Neural crest cell (in vitro differentiated cells): ENCODE measurements at regions not wholly inside any gene's neighbourhood (a gene's known extent, or its start where the extent isn't known, plus 50 kb on each side); places are given as distances from the start of the nearest gene placed in this dataset.

Experiments used
- DNase-seq: peaks from one replicate; pipeline ENCODE4 v3.0.0; 2021; ENCODE audit warnings: low read depth, mixed read lengths, low spot score
- H3K27ac Mint-ChIP-seq: one replicate; pipeline ENCODE4 v1.8.0; 2021; ENCODE audit warnings: mild to moderate bottlenecking, mixed read lengths; ENCODE audit not compliant: unreplicated experiment
- H3K27me3 Mint-ChIP-seq: 2 replicates; pipeline ENCODE4 v1.8.0; 2021; ENCODE audit warnings: low read depth, mild to moderate bottlenecking, mixed read lengths
- H3K36me3 Mint-ChIP-seq: 2 replicates; pipeline ENCODE4 v1.8.0; 2021; ENCODE audit warnings: low read depth, mild to moderate bottlenecking, mixed read lengths
- H3K4me1 Mint-ChIP-seq: 2 replicates; pipeline ENCODE4 v1.8.0; 2021; ENCODE audit warnings: mixed read lengths
- H3K4me3 Mint-ChIP-seq: one replicate; pipeline ENCODE4 v1.8.0; 2021; ENCODE audit warnings: mild to moderate bottlenecking, mixed read lengths
- H3K9me3 Mint-ChIP-seq: 2 replicates; pipeline ENCODE4 v1.8.0; 2021; ENCODE audit warnings: mixed read lengths
- TF ChIP-seq, protein P1 (sequence below): fragments of 200-600 bp; sonication (generic); conservative IDR thresholded peaks from 2 replicates; pipeline ENCODE4 v1.5.0; 2021; ENCODE audit warnings: antibody characterized with exemption, mild to moderate bottlenecking

DNA sequence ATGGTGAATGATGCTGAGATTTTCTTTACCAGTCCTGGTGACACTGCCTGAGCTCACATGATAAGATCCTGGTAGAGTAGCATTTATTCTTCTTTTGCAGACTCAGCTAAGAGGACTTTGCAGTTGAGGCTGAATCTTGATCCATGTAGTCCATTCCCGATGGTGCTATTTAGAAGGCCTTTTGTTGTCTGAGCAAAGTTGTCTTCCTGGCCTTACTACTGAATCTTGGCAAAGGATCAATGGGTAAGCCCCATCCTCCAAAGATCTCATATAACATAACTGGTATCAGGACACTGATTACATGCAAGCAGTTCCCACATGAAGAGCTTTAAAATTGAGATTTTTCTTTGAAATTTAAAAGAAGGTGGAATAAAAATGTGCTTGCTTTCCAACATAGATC, 291.6 kb downstream of the SOX4 start:
- no peak overlapping the region for H3K27ac Mint-ChIP-seq
- peaks cover 16% of the 10 kb centered on the region for H3K36me3 Mint-ChIP-seq
- peaks cover 6% of the 10 kb centered on the region for H3K9me3 Mint-ChIP-seq
- no peak for DNase-seq
- H3K4me1 Mint-ChIP-seq: peaks cover 6% of the 10 kb centered on the region
- H3K4me3 Mint-ChIP-seq: no peak overlapping the region
- H3K27me3 Mint-ChIP-seq: no peaks in the 10 kb centered on the region
- TF ChIP-seq, protein P1, sequence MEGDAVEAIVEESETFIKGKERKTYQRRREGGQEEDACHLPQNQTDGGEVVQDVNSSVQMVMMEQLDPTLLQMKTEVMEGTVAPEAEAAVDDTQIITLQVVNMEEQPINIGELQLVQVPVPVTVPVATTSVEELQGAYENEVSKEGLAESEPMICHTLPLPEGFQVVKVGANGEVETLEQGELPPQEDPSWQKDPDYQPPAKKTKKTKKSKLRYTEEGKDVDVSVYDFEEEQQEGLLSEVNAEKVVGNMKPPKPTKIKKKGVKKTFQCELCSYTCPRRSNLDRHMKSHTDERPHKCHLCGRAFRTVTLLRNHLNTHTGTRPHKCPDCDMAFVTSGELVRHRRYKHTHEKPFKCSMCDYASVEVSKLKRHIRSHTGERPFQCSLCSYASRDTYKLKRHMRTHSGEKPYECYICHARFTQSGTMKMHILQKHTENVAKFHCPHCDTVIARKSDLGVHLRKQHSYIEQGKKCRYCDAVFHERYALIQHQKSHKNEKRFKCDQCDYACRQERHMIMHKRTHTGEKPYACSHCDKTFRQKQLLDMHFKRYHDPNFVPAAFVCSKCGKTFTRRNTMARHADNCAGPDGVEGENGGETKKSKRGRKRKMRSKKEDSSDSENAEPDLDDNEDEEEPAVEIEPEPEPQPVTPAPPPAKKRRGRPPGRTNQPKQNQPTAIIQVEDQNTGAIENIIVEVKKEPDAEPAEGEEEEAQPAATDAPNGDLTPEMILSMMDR: no peak

DNA sequence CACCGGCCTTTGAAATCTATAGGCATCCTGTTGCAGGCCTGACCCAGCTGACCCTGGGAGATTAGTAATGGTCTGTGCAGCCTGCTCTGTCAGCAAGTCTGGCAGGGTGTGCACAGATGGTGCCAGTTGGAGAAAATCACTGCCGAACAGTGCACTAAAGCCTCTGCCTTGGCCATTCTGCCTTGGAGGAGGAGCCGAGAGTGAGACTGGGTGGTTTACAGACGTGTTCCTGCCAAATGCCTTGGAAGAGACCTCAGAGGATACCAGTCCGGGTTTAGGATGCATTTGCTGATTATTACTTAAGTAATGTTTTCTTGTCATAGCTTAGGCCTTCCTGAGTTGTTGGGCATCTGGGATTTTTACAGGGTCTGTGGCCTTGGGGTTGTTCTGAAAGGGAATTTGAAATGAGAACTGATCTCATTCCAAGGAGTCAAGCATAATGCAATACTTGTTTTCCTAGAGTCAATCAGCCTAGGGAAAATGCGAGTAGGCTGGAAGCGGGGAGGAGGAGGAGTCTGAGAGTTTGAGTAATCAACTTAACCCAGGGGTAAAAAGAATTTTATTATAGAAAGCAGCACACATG, 292.1 kb downstream of the SOX4 start:
- Mint-ChIP-seq H3K4me1 (peaks cover 6% of the 10 kb centered on the region), H3K36me3 (peaks cover 13% of the 10 kb centered on the region), H3K27ac (no peak overlapping the region), H3K27me3 (no peaks in the 10 kb centered on the region), H3K4me3 (no peak overlapping the region), H3K9me3 (peaks cover 2% of the 10 kb centered on the region)
- peak; percentile 14 for DNase-seq
- TF ChIP-seq, protein P1: no peak

DNA sequence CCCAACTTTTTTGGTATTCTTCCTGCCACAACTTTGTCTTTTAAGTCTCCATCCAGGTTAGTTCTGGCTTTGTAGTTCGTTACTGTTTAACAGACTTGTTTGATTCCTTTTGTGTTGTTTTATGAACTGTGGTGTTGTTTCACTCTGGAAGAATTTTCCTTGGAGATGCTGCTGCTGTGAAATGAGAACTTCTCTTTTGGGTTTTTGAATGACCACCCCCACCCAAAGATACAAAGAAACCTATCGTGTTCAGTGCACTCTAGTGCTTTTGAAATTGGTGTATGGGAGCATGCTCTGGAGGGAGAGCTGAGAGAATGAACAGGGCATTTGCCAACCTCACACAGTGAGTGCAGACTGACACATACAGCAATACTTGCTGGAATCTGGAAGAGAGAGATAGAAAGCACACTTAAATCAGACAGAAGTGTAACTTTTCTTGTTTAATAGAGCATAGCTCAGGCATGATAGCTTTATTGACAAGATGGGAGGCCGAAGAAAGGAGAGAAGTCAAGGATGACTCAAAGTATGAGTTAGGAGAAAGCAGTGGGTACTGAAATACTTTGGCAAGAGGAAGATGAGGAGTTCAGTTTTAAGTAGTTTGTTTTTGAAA, 293.1 kb downstream of the SOX4 start:
- no peak for DNase-seq
- H3K4me1 Mint-ChIP-seq: peaks cover 6% of the 10 kb centered on the region
- H3K9me3 Mint-ChIP-seq: no peaks in the 10 kb centered on the region
- H3K27me3 Mint-ChIP-seq: no peaks in the 10 kb centered on the region
- H3K27ac Mint-ChIP-seq: no peak overlapping the region
- TF ChIP-seq, protein P1: no peak
- H3K36me3 Mint-ChIP-seq: peaks cover 10% of the 10 kb centered on the region
- H3K4me3 Mint-ChIP-seq: no peak overlapping the region

DNA sequence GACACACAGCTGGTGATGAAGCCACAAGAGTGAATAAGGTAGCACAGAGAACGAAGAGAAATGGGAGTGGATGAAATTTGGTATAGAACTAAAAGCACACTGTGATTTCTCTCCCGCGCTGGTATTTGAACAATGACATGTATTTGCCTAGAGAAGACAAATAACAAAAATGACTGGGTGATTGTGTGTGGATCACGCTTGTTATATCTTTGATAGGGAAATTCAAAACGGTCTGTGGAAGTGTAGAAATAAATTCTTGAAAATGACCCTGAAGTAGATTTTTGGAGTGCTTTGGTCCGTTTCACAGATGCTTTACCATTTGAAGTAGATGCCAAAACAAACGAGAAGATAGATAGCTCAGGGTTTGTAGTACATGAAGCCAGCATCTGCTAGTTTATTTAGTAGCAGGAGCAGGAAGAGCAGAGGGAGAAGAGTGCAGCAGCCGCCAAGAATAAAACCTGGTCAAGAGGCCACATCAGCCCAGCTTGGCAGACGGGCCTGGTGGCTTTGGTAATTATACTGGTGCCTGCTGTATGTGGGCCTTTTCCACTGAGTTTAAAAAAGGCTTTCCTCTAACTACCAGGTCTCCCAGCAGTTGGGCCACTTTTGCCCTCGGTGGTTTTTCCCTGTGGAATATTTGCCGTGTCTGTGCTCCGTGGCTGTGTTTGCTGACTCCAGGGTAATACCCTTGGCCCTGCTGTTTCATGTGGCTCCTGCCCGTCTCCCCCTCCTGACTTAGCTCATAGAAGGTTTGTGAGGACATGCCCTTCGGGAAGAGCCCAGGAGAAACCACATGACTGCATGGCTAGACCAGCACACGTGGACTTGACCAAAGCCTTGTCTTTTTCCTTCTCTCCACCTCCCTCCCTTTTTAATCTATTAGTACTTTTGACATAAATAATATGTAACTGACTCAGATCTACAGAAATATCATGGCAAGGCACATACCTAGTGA, 294.0 kb downstream of the SOX4 start:
- Mint-ChIP-seq H3K4me1 (peaks cover 6% of the 10 kb centered on the region), H3K27ac (no peak overlapping the region), H3K9me3 (no peaks in the 10 kb centered on the region), H3K27me3 (no peaks in the 10 kb centered on the region), H3K4me3 (no peak overlapping the region), H3K36me3 (peaks cover 10% of the 10 kb centered on the region)
- no peak for DNase-seq
- TF ChIP-seq, protein P1: no peak

DNA sequence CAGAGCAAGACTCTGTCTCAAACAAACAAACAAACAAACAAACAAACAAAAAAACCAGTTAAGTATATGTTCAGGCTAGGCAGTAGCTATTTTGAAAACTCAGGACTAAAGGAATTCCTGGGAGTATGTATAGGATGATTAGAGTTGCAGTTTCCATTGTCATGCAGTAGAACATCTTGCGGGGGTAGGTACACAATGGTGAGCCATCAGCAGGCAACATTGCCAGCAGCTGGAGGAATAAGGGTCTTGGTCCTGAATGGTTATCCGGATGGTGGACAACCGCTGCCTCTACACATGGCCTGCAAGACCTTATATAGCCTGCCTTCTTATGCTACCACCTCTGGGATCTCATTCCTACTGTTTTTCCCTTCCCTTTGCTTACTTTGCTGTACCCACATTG, 297.5 kb downstream of the SOX4 start:
- TF ChIP-seq, protein P1: no peak
- Mint-ChIP-seq H3K4me1 (peaks cover 10% of the 10 kb centered on the region), H3K27me3 (no peaks in the 10 kb centered on the region), H3K4me3 (no peak overlapping the region), H3K36me3 (peaks cover 9% of the 10 kb centered on the region), H3K27ac (no peak overlapping the region), H3K9me3 (no peaks in the 10 kb centered on the region)
- no peak for DNase-seq
